Loucy (cell line): ENCODE measurements at regions not wholly inside any gene's neighbourhood (a gene's known extent, or its start where the extent isn't known, plus 50 kb on each side); places are given as distances from the start of the nearest gene placed in this dataset.

ENCODE experiments used
- H2AFZ ChIP-seq: fragments of 200-600 bp; sonication (generic); 2 replicates; pipeline ENCODE4 v1.6.0; 2016; ENCODE audit warnings: antibody characterized with exemption, mild to moderate bottlenecking, low read length, moderate library complexity
- H3F3A ChIP-seq: fragments of 200-600 bp; 2 replicates; pipeline ENCODE4 v1.6.0; 2016; ENCODE audit warnings: antibody characterized with exemption, low read depth, mild to moderate bottlenecking
- H3K27me3 ChIP-seq: fragments of 200-600 bp; sonication (generic); 2 replicates; pipeline ENCODE4 v1.6.1; 2014; ENCODE audit warnings: low read length, mild to moderate bottlenecking; ENCODE audit not compliant: insufficient read depth, poor library complexity, severe bottlenecking
- H3K36me3 ChIP-seq: fragments of 200-600 bp; sonication (generic); 2 replicates; pipeline ENCODE4 v1.6.1; 2016; ENCODE audit warnings: low read length; ENCODE audit not compliant: insufficient read depth
- H3K4me1 ChIP-seq: fragments of 200-600 bp; sonication (generic); 2 replicates; pipeline ENCODE4 v1.5.1; 2014; ENCODE audit warnings: low read length, mild to moderate bottlenecking; ENCODE audit not compliant: insufficient read depth, poor library complexity, severe bottlenecking
- H3K4me2 ChIP-seq: fragments of 200-600 bp; sonication (generic); 2 replicates; pipeline ENCODE4 v1.6.0; 2014; ENCODE audit warnings: antibody characterized with exemption, low read length, low read depth, mild to moderate bottlenecking; ENCODE audit not compliant: poor library complexity, severe bottlenecking
- H3K4me3 ChIP-seq: fragments of 200-600 bp; sonication (generic); 2 replicates; pipeline ENCODE4 v1.5.1; 2014; ENCODE audit warnings: low read length, mild to moderate bottlenecking, mixed read lengths; ENCODE audit not compliant: poor library complexity, severe bottlenecking
- H3K79me2 ChIP-seq: fragments of 200-600 bp; sonication (generic); 2 replicates; pipeline ENCODE4 v1.6.1; 2014; ENCODE audit warnings: low read length; ENCODE audit not compliant: insufficient read depth
- H3K9ac ChIP-seq: fragments of 200-600 bp; sonication (generic); 2 replicates; pipeline ENCODE4 v1.6.0; 2014; ENCODE audit warnings: mild to moderate bottlenecking, low read depth, low read length, moderate library complexity; ENCODE audit not compliant: poor library complexity, severe bottlenecking
- H3K9me2 ChIP-seq: fragments of 200-600 bp; sonication (generic); replicated peaks from 2 replicates; pipeline ENCODE4 v1.6.1; 2016; ENCODE audit warnings: low read depth, low read length, mixed read lengths
- H3K9me3 ChIP-seq: fragments of 200-600 bp; sonication (generic); 2 replicates; pipeline ENCODE4 v1.6.1; 2014; ENCODE audit warnings: mild to moderate bottlenecking, antibody characterized with exemption, low read length, low read depth; ENCODE audit not compliant: insufficient read depth
- H4K20me1 ChIP-seq: fragments of 200-600 bp; sonication (generic); 2 replicates; pipeline ENCODE4 v1.6.0; 2014; ENCODE audit warnings: antibody characterized with exemption, low read length, mild to moderate bottlenecking; ENCODE audit not compliant: insufficient read depth, poor library complexity, severe bottlenecking
- EZH2phosphoT487 ChIP-seq: fragments of 200-600 bp; IDR thresholded peaks from 2 replicates; pipeline ENCODE4 v1.6.1; 2018; ENCODE audit warnings: antibody characterized with exemption, mild to moderate bottlenecking, moderate library complexity, borderline replicate concordance
- TF ChIP-seq, protein P1 (sequence below): fragments of 200-600 bp; sonication (generic); conservative IDR thresholded peaks from 2 replicates; pipeline ENCODE4 v1.5.1; 2014; ENCODE audit warnings: mild to moderate bottlenecking, antibody characterized with exemption, low read length

DNA sequence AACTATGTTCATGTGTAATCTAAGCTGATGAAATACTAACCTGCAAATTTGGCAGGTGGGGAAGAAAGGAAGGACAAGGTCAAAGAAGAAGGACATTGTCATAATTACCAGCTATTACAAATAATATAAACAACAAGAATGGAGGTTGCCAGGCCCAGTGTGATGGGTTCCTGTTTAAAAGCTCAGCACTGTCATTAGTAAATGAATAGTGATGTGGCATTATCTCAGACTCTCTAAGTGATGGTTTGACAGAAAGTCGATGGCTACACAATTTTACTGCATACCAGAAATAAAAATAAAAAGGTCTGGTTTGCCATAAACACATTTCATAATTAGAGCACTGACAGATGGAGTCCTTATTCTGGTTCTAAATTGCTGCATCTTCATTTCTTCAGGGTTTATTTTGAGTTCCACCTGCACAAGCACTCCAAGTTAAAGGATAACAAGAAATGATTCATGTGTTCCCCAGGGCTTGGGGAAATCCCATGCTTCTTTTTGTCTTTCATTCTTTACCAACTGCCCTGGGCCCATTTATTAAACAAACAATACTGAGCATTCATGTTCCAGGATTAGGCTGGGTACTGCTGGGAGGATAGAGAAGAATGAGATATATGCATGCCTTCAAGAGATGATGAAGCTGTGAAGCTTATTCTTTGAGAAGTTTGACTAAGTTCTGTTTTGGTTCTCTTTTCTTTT, 367.8 kb upstream of the RASGEF1B start:
- H4K20me1 ChIP-seq: no peaks in the 10 kb centered on the region
- no peaks in the 10 kb centered on the region for H3K9me3 ChIP-seq
- no peaks in the 10 kb centered on the region for H3K27me3 ChIP-seq
- no peaks in the 10 kb centered on the region for H3K36me3 ChIP-seq
- no peaks in the 10 kb centered on the region for H3K9me2 ChIP-seq
- no peak for TF ChIP-seq EZH2phosphoT487
- TF ChIP-seq, protein P1, sequence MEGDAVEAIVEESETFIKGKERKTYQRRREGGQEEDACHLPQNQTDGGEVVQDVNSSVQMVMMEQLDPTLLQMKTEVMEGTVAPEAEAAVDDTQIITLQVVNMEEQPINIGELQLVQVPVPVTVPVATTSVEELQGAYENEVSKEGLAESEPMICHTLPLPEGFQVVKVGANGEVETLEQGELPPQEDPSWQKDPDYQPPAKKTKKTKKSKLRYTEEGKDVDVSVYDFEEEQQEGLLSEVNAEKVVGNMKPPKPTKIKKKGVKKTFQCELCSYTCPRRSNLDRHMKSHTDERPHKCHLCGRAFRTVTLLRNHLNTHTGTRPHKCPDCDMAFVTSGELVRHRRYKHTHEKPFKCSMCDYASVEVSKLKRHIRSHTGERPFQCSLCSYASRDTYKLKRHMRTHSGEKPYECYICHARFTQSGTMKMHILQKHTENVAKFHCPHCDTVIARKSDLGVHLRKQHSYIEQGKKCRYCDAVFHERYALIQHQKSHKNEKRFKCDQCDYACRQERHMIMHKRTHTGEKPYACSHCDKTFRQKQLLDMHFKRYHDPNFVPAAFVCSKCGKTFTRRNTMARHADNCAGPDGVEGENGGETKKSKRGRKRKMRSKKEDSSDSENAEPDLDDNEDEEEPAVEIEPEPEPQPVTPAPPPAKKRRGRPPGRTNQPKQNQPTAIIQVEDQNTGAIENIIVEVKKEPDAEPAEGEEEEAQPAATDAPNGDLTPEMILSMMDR: no peak
- H3K4me2 ChIP-seq: no peak overlapping the region
- H3F3A ChIP-seq: no peaks in the 10 kb centered on the region
- no peaks in the 10 kb centered on the region for H3K79me2 ChIP-seq
- H3K9ac ChIP-seq: no peak overlapping the region
- H3K4me1 ChIP-seq: no peaks in the 10 kb centered on the region
- no peak overlapping the region for H2AFZ ChIP-seq
- H3K4me3 ChIP-seq: no peak overlapping the region

DNA sequence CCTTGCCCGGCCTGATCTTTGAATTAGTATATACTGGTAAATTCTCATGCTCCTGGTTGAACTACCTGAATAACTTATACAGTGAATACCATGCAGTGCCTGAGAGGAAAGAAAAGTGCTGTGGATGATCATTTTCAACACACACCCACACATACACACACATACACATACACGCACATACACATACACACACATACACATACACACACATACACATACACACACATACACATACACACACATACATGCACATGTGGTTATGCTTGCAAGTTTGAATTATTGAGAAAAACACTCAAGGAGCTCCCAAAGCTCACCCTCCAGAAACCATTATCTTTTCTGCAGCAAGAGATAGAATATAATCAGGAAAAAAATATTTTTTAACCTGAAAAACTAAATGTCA, 366.9 kb upstream of the RASGEF1B start:
- Histone ChIP-seq H2AFZ (no peak overlapping the region), H3K4me2 (no peak overlapping the region), H3K9me3 (no peaks in the 10 kb centered on the region), H3K36me3 (no peaks in the 10 kb centered on the region), H3K9me2 (no peaks in the 10 kb centered on the region), H3K9ac (no peak overlapping the region), H3K4me3 (no peak overlapping the region), H3K27me3 (no peaks in the 10 kb centered on the region), H3K4me1 (no peaks in the 10 kb centered on the region), H4K20me1 (no peaks in the 10 kb centered on the region), H3K79me2 (no peaks in the 10 kb centered on the region), H3F3A (no peaks in the 10 kb centered on the region)
- TF ChIP-seq, protein P1: no peak
- TF ChIP-seq EZH2phosphoT487: no peak

DNA sequence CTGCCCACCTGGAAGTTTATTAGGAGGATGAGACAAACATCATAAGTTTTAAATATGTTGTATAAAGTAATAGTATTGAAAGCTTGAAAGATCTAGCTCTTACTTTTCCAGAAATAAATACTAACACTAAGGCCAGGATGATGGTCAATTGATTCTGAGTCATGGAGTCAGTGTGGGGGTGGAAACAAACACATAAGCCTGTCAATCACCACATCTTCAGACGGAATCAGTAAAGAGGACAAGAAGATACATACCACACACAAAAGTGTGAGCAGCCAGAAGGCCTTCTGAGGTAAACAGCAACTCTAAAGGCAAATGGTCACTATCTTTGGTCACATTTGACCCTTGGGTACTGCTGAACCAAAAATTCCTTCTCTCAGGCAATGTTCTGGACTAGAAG, 365.0 kb upstream of the RASGEF1B start:
- no peak overlapping the region for H3K9ac ChIP-seq
- H3K36me3 ChIP-seq: no peaks in the 10 kb centered on the region
- H3F3A ChIP-seq: no peaks in the 10 kb centered on the region
- no peak overlapping the region for H3K4me2 ChIP-seq
- no peaks in the 10 kb centered on the region for H3K79me2 ChIP-seq
- no peak overlapping the region for H2AFZ ChIP-seq
- TF ChIP-seq EZH2phosphoT487: no peak
- TF ChIP-seq, protein P1: no peak
- no peaks in the 10 kb centered on the region for H4K20me1 ChIP-seq
- H3K27me3 ChIP-seq: no peaks in the 10 kb centered on the region
- no peaks in the 10 kb centered on the region for H3K9me2 ChIP-seq
- no peak overlapping the region for H3K4me3 ChIP-seq
- H3K4me1 ChIP-seq: no peaks in the 10 kb centered on the region
- no peaks in the 10 kb centered on the region for H3K9me3 ChIP-seq
